GM12892 (cell line): ENCODE measurements at regions not wholly inside any gene's neighbourhood (a gene's known extent, or its start where the extent isn't known, plus 50 kb on each side); places are given as distances from the start of the nearest gene placed in this dataset.

Experiments
- DNase-seq: peaks from one replicate; pipeline ENCODE4 v3.0.0; 2011; ENCODE audit not compliant: insufficient read length
- FAIRE-seq: peaks from 2 replicates; lab custom pipeline; 2011; peaks lifted over from hg19 to GRCh38; lab: Jason Lieb, UNC
- POLR2A ChIP-seq: IDR thresholded peaks from 2 replicates; pipeline ENCODE4 v1.6.1; 2011; ENCODE audit warnings: low read depth, low read length, control low read depth
- POLR2AphosphoS5 ChIP-seq: IDR thresholded peaks from 2 replicates; pipeline ENCODE4 v1.6.1; 2011; ENCODE audit warnings: low read depth, low read length, control low read depth
- TAF1 ChIP-seq: IDR thresholded peaks from 2 replicates; pipeline ENCODE4 v1.6.1; 2011; ENCODE audit warnings: low read depth, mild to moderate bottlenecking, control low read depth, low read length, borderline replicate concordance

DNA sequence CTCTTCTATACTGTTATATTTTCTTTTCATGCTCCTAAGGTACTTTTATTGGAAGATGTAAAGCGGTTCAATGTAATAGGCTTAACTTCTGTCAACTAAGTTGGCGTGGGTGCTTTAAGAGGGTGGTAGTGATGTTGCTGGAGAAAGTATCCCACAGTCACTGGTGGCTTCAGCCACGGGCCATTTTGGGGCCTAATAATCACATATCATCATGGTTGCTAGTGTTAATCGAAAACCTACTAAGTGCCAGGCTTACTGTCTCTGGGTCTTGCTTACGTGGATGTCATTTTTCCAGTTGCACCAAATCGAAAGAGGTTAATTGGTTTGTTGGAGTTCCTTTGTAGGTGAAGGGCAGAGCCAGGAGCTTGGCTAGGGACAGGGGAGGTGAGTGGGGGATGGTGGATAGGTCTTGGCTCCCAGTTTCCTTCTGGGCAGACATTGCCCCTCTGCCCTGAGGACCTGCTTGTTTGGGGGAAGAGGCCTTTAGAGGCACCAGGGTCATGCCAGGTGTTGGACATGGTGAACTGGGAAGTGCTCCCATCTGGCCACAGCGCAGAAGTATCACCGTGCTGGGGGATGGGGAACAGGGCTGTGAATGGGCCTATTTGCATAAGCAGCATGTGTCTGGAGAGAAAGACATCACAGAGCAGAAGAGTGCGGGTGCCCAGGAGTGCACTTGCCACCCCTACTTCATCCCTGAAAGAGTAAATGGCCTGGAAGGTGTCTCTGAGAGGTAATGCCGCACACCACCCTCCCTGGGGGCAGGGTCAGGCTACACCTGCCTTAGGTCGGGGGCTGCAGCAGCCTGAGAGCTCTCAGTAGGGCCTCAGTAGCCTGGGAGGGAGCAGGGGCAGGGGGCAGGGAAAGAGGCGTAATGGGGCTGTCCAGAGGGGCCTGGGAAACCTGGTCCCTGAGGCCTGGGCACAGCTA lies 62.4 kb upstream of the POLG start:
- DNase-seq (no peak), FAIRE-seq (no peak)
- no peak for TF ChIP-seq POLR2AphosphoS5
- TF ChIP-seq TAF1, result no peak
- TF ChIP-seq POLR2A, result no peak

DNA sequence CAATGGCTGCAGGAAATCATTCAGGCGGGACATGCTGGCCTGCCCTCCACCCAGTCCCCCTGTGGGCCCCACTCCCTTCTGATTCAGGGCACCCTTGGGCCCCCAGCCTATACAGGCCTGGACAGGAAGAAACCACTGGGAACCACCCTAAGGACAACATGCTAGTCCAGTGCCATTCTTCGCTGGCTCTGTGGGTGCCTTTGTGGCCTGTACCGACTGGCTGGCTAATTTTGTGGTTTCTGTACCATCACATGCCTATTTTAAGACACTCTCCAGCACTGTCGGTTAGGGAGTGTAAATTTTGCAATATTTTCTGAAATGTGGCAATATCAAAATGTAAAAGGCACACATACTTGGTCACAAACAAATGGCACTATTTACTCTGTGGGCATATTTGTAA lies 61.4 kb upstream of the POLG start:
- FAIRE-seq (no peak), DNase-seq (no peak)
- no peak for TF ChIP-seq POLR2AphosphoS5
- TF ChIP-seq TAF1, result no peak
- no peak for TF ChIP-seq POLR2A

DNA sequence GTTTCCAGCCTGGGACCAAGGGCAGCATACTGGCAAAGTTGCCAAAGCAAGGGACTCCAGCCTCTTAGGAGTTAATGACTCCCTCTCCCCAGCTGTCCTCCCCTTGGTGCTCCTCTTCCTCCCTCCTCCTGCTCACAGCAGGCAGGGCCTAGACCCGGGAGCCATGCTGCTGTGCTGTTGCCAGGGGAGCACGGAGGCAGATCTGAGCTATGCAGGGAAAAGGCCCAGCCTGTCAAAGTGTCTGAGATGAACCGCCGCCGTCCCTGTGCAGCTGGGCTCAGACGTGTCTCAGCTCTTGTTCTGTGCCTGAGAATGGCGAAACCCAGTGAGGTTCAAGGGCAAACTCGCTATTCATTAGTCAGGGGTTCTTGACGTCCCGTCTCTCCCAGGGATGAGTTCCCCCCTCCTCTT lies 60.8 kb upstream of the POLG start:
- FAIRE-seq (no peak), DNase-seq (no peak)

DNA sequence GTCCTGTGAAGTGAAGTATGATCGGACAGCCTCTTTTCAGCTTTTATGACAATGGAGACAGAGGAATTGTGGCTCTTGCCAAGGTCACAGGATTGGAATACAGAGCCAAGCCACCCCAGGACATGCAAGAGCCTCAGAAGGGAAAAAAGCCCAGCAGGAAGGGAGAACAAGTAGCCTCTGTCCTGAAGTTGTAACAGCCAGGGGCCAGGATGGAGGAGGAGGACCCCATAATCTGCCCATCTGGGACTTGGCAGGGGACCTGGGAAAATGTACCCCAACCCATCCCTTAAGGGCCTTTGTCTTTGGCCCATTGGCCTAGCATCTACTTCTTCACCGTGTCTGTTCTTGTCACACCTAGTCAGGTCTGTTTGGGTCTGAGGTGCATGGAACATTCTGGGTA lies 60.4 kb upstream of the POLG start:
- TF ChIP-seq TAF1 (no peak), POLR2AphosphoS5 (no peak), POLR2A (no peak)
- FAIRE-seq (no peak), DNase-seq (no peak)

More for the DNA sequence above, 60.8 kb upstream of the POLG start:
- TF ChIP-seq POLR2A, result no peak
- TF ChIP-seq TAF1, result no peak
- TF ChIP-seq POLR2AphosphoS5, result no peak

DNA sequence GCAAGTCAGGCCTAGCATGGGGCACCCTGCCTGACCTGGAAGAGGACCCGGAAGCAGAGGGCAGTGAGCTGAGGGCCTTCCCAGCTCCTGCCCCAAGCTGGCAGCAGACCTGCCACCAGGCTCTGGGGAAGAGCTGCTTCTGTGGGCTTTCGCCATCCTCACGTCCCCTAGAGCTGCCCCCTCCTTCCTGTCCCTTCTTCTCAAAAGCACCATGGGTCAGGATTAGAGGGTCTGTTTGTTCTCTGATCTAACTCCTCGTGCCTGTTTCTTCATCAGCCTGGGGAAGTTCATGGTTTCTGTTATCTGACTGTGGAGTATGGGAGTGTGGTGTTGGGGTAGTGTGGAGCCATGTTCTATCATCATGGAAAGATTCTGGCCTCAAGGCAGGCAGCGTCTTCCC lies 58.4 kb upstream of the POLG start:
- no peak for TF ChIP-seq TAF1
- TF ChIP-seq POLR2A, result no peak
- TF ChIP-seq POLR2AphosphoS5, result no peak
- FAIRE-seq (no peak), DNase-seq (no peak)

DNA sequence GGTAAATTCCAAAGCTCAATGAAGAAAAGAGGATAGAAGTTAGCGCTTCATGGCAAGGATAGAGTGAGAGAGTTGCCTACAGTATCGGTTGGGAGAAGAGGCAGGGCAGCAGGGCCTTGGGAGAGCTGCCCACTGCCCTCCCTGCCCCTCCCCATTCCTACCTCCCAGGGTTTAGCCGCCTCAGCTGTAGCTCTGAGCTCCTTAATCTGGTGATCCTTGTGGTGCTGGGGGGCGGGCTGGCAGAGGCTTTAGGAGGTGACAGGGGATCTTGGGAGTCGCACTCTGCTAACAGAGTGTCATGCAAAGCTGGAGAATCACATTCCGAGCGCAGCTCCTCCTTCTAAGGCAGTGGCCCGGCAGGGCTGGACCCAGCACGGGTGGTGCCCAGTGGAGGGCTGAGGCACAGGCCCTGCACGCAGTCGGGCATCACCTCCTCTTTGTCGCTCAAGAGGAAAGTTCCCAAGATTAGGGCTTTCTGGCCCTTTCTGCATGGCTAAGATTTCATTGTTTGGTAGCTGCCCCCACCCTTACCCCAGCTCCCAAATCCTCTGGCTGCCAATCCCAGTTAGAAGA lies 57.1 kb upstream of the POLG start:
- TF ChIP-seq POLR2A (no peak), TAF1 (no peak), POLR2AphosphoS5 (no peak)
- DNase-seq (no peak), FAIRE-seq (no peak)

DNA sequence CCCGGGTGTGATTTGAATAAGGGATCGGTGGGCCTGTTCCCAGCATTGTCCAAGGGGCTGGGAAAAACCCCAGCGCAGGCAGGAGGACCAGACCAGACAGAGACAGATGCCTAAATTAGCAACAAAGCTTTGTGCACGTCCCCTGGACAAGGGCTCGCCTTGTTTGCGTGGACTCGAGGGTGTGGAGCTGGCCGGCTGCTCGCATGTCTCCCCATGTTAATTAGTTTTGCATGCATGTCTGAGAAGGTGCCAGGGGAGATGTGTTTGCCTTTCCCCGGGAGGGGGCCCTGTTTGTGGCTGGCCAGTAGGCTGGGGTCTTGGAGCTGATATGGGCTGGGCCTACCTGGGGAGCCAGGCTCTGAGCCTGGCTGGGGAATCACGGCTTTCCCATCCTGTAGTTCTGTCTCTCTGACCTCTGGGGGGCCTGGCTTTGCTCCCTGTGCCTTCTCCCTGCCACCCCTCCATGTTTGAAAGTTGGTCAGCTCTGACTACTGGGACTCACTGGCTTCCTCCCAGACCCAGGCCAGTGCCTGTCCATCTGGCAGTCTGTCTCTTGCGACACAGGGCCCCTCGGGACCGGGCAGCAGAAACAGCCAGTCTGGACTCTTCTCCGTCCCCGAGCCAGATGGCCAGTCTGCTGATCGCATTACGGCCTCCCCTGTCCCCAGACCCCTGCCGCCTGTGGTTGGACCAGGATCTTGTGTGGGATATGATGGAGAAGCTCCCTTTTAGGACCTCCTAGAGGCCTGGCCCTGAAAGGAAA lies 55.4 kb upstream of the POLG start:
- no peak for TF ChIP-seq POLR2A
- no peak for TF ChIP-seq POLR2AphosphoS5
- TF ChIP-seq TAF1, result no peak
- FAIRE-seq (no peak), DNase-seq (no peak)

DNA sequence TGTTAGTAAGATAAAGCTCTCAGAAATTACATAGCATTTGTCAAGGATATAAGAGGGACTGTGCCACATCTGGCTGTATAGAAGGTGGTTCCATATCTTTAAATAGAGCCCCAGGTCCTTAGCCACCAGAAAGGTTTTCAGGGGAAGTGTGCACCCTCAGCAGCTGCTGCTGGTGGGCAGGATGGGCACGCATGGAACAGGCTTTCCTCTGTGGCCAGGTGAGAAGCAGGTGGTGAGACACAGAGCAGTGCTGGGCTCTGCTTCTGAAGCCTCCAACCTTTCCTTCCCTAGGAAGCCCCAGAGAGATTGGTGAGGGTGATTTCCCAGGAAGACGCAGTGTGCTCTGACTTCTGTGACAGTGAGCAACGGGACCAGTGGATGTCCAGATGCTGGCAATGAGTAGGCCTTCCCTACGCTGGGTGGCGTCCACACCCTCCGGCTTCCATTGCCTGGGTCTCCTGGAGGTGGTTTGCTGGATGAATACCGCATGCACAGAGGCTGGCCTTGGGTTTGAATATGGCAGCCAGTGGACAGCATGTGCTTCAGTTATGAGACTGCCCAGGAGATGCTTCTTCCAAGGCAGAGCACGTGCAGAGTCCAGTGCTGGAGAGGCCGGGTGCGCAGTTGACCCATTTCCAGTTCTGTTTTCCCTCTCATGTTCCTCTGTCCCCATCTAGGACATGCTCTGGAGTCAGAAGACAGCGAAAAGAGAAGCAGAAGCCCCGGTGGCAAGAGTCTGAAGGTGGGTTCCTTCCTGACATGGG lies 52.7 kb upstream of the POLG start:
- FAIRE-seq, result no peak
- no peak for DNase-seq
- no peak for TF ChIP-seq TAF1
- no peak for TF ChIP-seq POLR2A
- no peak for TF ChIP-seq POLR2AphosphoS5

DNA sequence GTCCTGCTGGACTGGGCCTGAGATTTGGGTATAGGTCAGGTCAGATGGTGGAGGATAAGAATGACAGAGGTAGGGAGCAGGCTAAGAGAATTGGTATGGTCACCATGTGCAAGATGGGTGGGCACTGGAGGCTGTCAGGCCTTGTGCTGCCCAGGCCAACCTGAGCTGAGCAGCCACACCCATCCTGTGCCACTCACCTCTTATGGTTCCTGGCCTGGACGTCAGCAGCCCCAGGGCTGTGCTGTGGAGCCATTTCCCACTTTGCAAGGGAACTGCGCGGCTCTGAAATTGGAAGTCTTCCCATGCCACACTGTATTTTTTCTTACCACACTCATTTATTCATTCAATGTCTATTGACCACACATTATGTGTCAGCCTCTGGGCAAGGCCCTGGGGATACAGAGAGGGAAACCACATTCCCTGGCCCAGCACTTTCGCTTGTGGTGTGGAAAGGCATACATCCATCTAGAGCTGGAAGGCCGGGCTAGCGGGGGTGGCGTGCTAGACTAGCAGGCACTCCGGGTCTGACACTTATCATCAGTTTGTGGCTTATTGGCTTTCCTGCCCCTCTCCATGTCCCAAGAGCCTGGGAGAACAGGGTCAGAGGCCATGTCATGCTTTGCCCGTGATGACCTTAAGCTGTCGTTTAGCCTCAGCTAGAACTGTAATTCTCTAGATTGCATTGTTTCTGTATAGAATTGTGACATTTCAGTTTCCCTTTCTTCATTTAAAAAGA lies 51.1 kb upstream of the POLG start:
- no peak for FAIRE-seq
- no peak for DNase-seq
- no peak for TF ChIP-seq TAF1
- TF ChIP-seq POLR2A, result no peak
- TF ChIP-seq POLR2AphosphoS5, result no peak
